ENCODE measurements at regions not wholly inside any gene's neighbourhood (a gene's known extent, or its start where the extent isn't known, plus 50 kb on each side); places are given as distances from the start of the nearest gene placed in this dataset.

DNA sequence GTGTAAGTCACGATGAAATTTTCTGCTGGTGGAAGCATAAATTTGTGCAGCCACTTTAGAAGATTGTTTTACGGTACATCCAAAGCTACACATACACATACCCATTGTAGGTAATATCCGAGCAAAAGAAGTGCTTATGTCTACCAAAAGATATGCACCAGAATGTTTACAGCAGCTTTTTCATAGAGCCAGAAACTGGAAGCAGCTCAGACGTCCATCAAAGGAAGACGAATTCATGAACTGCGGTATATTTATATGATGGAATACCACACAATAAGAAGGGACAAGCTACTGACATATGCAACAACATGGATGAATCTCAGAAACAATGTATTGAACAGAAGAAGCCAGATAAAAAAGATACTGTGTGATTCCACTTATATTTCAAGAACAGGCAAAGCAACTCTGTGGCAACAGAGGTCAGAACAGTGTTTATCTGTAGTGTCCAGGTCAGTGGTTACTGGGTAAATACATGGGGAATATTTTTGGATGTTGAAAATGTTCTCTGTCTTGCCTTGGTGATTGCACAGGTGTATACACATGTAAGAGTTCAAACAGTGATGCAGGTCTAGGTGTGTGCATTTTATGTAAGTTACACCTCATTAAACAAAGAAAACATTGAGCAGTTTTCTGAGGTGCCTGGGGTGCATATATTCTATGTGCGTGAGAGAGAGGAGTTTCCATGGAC lies 51.9 kb upstream of the EXOC2 start:
- DNase-seq, result no peak

GRCh38 chr6:743320-744096 lies 50.6 kb upstream of the EXOC2 start:
- DNase-seq, result no peak
